GM06990 (cell line): ENCODE measurements at regions not wholly inside any gene's neighbourhood (a gene's known extent, or its start where the extent isn't known, plus 50 kb on each side); places are given as distances from the start of the nearest gene placed in this dataset.

Source experiments
- DNase-seq: peaks from one replicate; pipeline ENCODE4 v3.0.0-alpha.2; 2011; ENCODE audit not compliant: insufficient read length; ENCODE audit errors: extremely low read depth
- H3K27me3 ChIP-seq: replicated peaks from 2 replicates; pipeline ENCODE4 v1.6.0; 2011; ENCODE audit warnings: low read length; ENCODE audit not compliant: control insufficient read depth, insufficient read depth
- H3K36me3 ChIP-seq: 2 replicates; pipeline ENCODE4 v1.5.1; 2011; ENCODE audit warnings: low read length; ENCODE audit not compliant: control insufficient read depth, insufficient read depth
- H3K4me3 ChIP-seq: replicated peaks from 2 replicates; pipeline ENCODE4 v1.5.1; 2011; ENCODE audit warnings: low read depth, mild to moderate bottlenecking, control low read depth, low read length
- TF ChIP-seq, protein P1 (sequence below): IDR thresholded peaks from 2 replicates; pipeline ENCODE4 v1.5.1; 2011; ENCODE audit warnings: low read length, control low read depth, mild to moderate bottlenecking, inconsistent platforms; ENCODE audit not compliant: insufficient read depth, poor library complexity, severe bottlenecking

DNA sequence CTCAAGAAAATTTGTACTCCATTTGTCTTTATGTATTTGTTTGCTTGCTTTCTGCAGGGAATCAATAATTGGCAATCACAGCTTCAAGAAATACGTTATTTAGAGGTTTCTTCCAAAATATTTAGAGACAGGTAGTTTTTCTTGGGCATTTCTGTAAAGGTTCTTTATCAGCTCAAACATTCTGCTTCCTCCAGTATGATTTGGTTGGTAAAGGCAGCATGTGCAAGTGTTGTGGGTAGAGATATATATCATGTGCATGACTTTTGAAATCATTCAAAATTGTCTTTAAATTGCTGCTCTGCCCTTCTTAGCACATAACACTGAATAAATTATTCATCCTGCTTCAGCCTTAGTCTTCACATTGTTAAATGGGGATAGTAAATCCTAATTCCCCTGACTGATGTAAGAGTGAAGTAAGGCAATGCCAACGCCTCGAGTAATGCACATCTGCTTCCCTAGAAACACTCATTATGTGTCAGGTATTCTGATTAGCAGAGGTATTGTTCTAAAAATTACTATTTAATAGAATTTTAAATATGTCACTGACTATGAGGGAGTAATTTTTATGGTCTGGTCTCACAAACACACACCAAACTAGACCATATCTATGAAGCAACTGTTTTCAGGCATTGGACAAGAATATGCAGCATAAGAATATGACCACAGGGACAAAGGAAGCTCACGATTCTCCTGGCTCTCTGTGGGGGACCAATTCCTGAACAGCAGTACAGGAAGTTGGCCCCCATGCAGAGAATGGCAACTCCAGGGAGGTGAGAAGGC is 77.3 kb upstream of the AKR1E2 start:
- TF ChIP-seq, protein P1, sequence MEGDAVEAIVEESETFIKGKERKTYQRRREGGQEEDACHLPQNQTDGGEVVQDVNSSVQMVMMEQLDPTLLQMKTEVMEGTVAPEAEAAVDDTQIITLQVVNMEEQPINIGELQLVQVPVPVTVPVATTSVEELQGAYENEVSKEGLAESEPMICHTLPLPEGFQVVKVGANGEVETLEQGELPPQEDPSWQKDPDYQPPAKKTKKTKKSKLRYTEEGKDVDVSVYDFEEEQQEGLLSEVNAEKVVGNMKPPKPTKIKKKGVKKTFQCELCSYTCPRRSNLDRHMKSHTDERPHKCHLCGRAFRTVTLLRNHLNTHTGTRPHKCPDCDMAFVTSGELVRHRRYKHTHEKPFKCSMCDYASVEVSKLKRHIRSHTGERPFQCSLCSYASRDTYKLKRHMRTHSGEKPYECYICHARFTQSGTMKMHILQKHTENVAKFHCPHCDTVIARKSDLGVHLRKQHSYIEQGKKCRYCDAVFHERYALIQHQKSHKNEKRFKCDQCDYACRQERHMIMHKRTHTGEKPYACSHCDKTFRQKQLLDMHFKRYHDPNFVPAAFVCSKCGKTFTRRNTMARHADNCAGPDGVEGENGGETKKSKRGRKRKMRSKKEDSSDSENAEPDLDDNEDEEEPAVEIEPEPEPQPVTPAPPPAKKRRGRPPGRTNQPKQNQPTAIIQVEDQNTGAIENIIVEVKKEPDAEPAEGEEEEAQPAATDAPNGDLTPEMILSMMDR: no peak
- Histone ChIP-seq H3K27me3 (no peaks in the 10 kb centered on the region), H3K36me3 (no peaks in the 10 kb centered on the region), H3K4me3 (no peak overlapping the region)
- no peak for DNase-seq

DNA sequence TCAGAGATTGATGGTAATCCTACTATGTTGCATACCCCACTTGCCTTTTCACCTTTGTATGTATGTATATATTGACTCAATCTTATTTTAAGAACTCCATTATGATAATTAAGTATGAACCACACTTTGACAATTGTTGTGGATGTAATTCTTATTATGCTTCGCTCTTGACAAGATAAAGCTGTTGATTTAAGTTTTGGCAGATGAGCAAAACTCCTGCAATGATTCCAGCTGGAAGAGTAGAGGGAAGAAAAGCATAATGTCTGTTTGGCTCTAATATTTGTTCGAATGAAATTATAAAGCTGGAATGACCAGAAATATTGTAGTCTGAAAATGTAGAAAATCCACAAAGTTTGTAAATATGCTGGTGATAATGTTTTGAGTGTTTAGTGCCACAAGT is 83.8 kb upstream of the AKR1E2 start:
- TF ChIP-seq, protein P1: no peak
- Histone ChIP-seq H3K27me3 (no peaks in the 10 kb centered on the region; the same call in 1 of the 2 replicates), H3K4me3 (no peak overlapping the region), H3K36me3 (no peaks in the 10 kb centered on the region)
- DNase-seq: no peak

DNA sequence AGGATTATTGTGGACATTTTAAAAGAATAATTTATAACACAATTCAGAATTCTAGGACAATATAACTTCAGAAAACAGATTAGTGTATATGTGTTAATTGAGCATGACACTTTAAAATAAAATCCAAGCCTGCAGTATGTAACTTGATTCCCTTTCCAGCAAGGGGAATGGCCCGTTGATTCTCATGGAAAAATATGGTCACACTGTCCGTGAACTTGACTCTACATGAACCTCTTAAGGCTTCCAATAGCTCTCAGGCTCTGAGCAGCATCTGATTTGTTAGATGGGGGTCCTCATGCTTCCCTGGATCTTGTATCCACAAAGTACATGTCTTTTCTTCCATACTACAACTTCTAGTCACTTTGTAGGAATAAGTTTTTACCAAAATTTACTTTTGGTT is 85.5 kb upstream of the AKR1E2 start:
- no peak for DNase-seq
- Histone ChIP-seq H3K36me3 (no peaks in the 10 kb centered on the region), H3K4me3 (no peak overlapping the region), H3K27me3 (no peaks in the 10 kb centered on the region; the same call in 1 of the 2 replicates)
- TF ChIP-seq, protein P1: no peak

GRCh38 chr10:4736608-4737007 is 89.4 kb upstream of the AKR1E2 start:
- Histone ChIP-seq H3K4me3 (no peak overlapping the region), H3K36me3 (no peaks in the 10 kb centered on the region), H3K27me3 (no peaks in the 10 kb centered on the region)
- TF ChIP-seq, protein P1: no peak
- DNase-seq: no peak

DNA sequence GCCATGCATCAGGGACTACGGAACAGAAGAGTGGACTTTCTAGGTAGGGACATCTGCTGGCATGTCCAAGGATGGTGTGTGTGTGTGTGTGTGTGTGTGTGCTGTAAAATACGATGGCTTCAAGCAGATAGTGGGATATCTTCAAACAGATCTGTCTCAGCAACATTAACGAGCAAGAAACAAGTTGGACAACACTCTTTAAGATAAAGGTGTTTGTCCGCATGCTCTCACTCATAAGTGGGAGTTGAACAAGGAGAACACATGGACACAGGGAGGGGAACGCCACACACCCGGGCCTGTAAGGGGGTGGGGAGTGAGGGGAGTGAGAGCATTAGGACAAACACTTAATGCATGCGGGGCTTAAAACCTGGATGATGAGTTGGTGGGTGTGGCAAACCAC is 89.8 kb upstream of the AKR1E2 start:
- H3K4me3 ChIP-seq: no peak overlapping the region
- TF ChIP-seq, protein P1: no peak
- no peak for DNase-seq
- no peaks in the 10 kb centered on the region for H3K36me3 ChIP-seq
- H3K27me3 ChIP-seq: no peaks in the 10 kb centered on the region
